PC-9 (cell line): ENCODE measurements at regions not wholly inside any gene's neighbourhood (a gene's known extent, or its start where the extent isn't known, plus 50 kb on each side); places are given as distances from the start of the nearest gene placed in this dataset.

ENCODE experiments used
- BruUV-seq: library from RNA; stranded (reverse); fragments of 400-500 nt; replicated peaks from 2 replicates; lab custom pipeline; 2021; lab: Mats Ljungman, UMichigan
- CTCF ChIA-PET: fragments of 300-600 bp; sonication (Branson Sonifier 250); formaldehyde crosslinking; loops from one replicate; lab custom pipeline; 2022; ENCODE audit warnings: antibody characterized with exemption; lab: Charles Lee
- POLR2A ChIA-PET: fragments of 300-600 bp; sonication (Branson Sonifier 250); formaldehyde crosslinking; loops from one replicate; lab custom pipeline; 2022; ENCODE audit warnings: antibody characterized with exemption; ENCODE audit not compliant: unreplicated experiment; lab: Charles Lee
- DNase-seq, 2 experiments: peaks; one replicate each; pipeline versions ENCODE4 v3.0.0 to v3.0.0-alpha.2; 2015 to 2022; ENCODE audit warnings: mixed read lengths in 1 of 2
- H2AFZ ChIP-seq: fragments of 200-600 bp; sonication (generic); 2 replicates; pipeline ENCODE4 v1.8.1; 2017; ENCODE audit warnings: antibody characterized with exemption
- H3F3A ChIP-seq: fragments of 200-600 bp; sonication (generic); 2 replicates; pipeline ENCODE4 v1.8.1; 2017; ENCODE audit warnings: antibody characterized with exemption, mild to moderate bottlenecking, low read depth; ENCODE audit not compliant: insufficient read depth
- H3K27ac ChIP-seq: fragments of 200-600 bp; sonication (generic); 2 replicates; pipeline ENCODE4 v1.6.1; 2016; ENCODE audit warnings: mixed run types
- H3K27me3 ChIP-seq: fragments of 200-600 bp; sonication (generic); 2 replicates; pipeline ENCODE4 v1.6.1; 2016; ENCODE audit warnings: low read depth, mixed run types; ENCODE audit not compliant: insufficient read depth
- H3K36me3 ChIP-seq: fragments of 200-600 bp; sonication (generic); 2 replicates; pipeline ENCODE4 v1.6.1; 2016; ENCODE audit warnings: low read depth, mixed run types
- H3K4me1 ChIP-seq: fragments of 200-600 bp; sonication (generic); replicated peaks from 2 replicates; pipeline ENCODE4 v1.6.1; 2016; ENCODE audit warnings: mixed run types; ENCODE audit not compliant: insufficient read depth
- H3K4me2 ChIP-seq: fragments of 200-600 bp; sonication (generic); 2 replicates; pipeline ENCODE4 v1.6.1; 2017; ENCODE audit warnings: mixed run types
- H3K4me3 ChIP-seq: fragments of 200-600 bp; sonication (generic); 2 replicates; pipeline ENCODE4 v1.6.1; 2016; ENCODE audit warnings: mixed run types
- H3K79me2 ChIP-seq: fragments of 200-600 bp; sonication (generic); 2 replicates; pipeline ENCODE4 v1.6.1; 2017; ENCODE audit warnings: low read depth, mixed run types
- H3K9me2 ChIP-seq: fragments of 200-600 bp; sonication (generic); 2 replicates; pipeline ENCODE4 v1.8.1; 2017; ENCODE audit warnings: mild to moderate bottlenecking; ENCODE audit not compliant: insufficient read depth
- H3K9me3 ChIP-seq: fragments of 200-600 bp; sonication (generic); 2 replicates; pipeline ENCODE4 v1.8.1; 2016; ENCODE audit warnings: low read depth; ENCODE audit not compliant: insufficient read depth
- H4K20me1 ChIP-seq: fragments of 200-600 bp; sonication (generic); 2 replicates; pipeline ENCODE4 v1.8.1; 2017; ENCODE audit not compliant: insufficient read depth
- EZH2 ChIP-seq: fragments of 200-600 bp; sonication (generic); IDR thresholded peaks from 2 replicates; pipeline ENCODE4 v1.8.0; 2017; ENCODE audit warnings: antibody characterized with exemption, low read depth
- intact Hi-C: fragments of 100-400 bp; cut with micrococcal nuclease; formaldehyde crosslinking; loops from one replicate; pipeline ENCODE4 v1.10.0; 2022; ENCODE audit not compliant: unreplicated experiment
- TF ChIP-seq, protein P1 (sequence below): fragments of 200-600 bp; sonication (generic); conservative IDR thresholded peaks from 2 replicates; pipeline ENCODE4 v1.6.1; 2017; ENCODE audit warnings: mixed run types, antibody characterized with exemption, mild to moderate bottlenecking, moderate library complexity

DNA sequence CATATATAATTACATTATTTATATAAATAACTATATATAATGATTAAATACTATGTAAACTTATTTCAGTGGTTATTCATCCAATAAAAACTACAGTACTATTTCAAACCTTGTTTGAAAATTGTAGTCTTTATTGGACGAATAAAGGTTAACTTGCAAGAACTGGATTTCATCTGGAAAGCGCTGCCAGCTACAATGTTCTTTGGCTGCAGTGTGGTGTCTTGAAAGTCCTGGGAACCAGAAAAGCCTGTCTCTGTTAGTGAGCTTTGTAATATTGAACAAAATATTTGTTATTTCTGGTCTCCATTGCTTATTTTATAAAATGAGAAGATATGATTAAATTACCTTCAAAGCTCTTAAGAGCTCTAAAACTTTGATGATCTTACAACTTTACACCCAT is 763.6 kb downstream of the ADGRL2 start:
- no peaks in the 10 kb centered on the region for H3K27me3 ChIP-seq
- no TSS peak for BruUV-seq
- 0 out of 2 replicates have a peak, but pooled peaks cover 3% of the 10 kb centered on the region for H3K9me2 ChIP-seq
- DNase-seq, result no peak
- no peaks in the 10 kb centered on the region for H3F3A ChIP-seq
- H3K9me3 ChIP-seq, result no peaks in the 10 kb centered on the region
- H3K27ac ChIP-seq, result no peak overlapping the region
- H3K36me3 ChIP-seq, result no peaks in the 10 kb centered on the region
- no peaks in the 10 kb centered on the region for H3K79me2 ChIP-seq
- no peak overlapping the region for H2AFZ ChIP-seq
- CTCF ChIA-PET, result interaction anchor here (0.6 kb wide), 1 partner anchor 1162 kb away, joined by 3 read pairs; no protein-coding TSS in a partner anchor
- 0 out of 2 replicates have a peak, but pooled peaks cover 5% of the 10 kb centered on the region for H3K4me1 ChIP-seq
- TF ChIP-seq, protein P1, sequence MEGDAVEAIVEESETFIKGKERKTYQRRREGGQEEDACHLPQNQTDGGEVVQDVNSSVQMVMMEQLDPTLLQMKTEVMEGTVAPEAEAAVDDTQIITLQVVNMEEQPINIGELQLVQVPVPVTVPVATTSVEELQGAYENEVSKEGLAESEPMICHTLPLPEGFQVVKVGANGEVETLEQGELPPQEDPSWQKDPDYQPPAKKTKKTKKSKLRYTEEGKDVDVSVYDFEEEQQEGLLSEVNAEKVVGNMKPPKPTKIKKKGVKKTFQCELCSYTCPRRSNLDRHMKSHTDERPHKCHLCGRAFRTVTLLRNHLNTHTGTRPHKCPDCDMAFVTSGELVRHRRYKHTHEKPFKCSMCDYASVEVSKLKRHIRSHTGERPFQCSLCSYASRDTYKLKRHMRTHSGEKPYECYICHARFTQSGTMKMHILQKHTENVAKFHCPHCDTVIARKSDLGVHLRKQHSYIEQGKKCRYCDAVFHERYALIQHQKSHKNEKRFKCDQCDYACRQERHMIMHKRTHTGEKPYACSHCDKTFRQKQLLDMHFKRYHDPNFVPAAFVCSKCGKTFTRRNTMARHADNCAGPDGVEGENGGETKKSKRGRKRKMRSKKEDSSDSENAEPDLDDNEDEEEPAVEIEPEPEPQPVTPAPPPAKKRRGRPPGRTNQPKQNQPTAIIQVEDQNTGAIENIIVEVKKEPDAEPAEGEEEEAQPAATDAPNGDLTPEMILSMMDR, result no peak
- TF ChIP-seq EZH2, result no peak
- H3K4me2 ChIP-seq, result no peak overlapping the region
- POLR2A ChIA-PET, result no interaction called here
- no peak overlapping the region for H3K4me3 ChIP-seq
- H4K20me1 ChIP-seq, result no peaks in the 10 kb centered on the region
- intact Hi-C loops, result no loop called here

DNA sequence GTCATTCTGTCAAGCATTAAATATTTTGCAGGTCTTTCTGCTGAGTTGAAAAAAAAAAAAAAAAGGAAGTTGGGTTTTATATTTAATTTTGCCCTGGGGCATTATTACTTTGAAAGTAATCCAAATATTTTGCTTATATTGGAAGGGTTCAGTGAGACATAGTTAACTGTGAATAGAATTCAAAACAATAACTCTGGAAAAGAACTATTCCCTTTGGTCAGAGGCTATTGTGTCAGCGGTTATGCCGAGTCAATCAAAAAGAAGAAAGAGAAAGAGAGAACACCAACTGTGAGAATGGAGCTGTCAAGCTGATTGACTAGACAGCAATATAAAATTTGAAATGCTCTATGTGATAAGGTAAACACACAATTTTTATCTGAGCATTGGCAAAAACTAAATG is 761.7 kb downstream of the ADGRL2 start:
- H3K4me2 ChIP-seq, result no peak overlapping the region
- BruUV-seq, result no TSS peak
- 0 out of 2 replicates have a peak, but pooled peaks cover 5% of the 10 kb centered on the region for H3K4me1 ChIP-seq
- DNase-seq, result no peak
- no peak overlapping the region for H3K4me3 ChIP-seq
- no peaks in the 10 kb centered on the region for H4K20me1 ChIP-seq
- ChIA-PET POLR2A (no interaction called here), CTCF (no interaction called here)
- no peaks in the 10 kb centered on the region for H3K27me3 ChIP-seq
- H3F3A ChIP-seq, result no peaks in the 10 kb centered on the region
- H3K27ac ChIP-seq, result no peak overlapping the region
- TF ChIP-seq, protein P1, result no peak
- TF ChIP-seq EZH2, result no peak
- intact Hi-C loops, result no loop called here
- H3K36me3 ChIP-seq, result no peaks in the 10 kb centered on the region
- no peaks in the 10 kb centered on the region for H3K79me2 ChIP-seq
- H3K9me3 ChIP-seq, result no peaks in the 10 kb centered on the region
- no peak overlapping the region for H2AFZ ChIP-seq
- H3K9me2 ChIP-seq, result 0 out of 2 replicates have a peak, but pooled peaks cover 3% of the 10 kb centered on the region

DNA sequence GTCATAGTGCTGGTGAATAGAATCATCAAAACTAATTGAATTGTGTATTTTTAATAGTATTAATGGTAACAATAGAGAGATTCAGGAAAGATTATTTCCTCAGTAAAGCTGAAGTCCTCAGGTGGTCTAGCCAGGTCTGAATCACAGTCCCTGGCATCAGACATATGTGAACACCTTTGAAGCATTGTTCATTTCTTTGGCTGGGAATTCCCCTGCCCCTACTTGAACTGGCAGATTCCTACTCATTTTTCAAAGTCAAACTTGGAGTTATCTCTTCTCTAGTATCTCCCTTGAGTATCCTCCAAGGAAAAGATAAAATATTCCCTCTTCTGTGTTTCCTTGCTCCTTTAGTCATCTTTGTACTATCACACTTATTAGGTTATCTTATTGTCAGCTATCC is 759.8 kb downstream of the ADGRL2 start:
- H3K9me2 ChIP-seq, result 0 out of 2 replicates have a peak, but pooled peaks cover 3% of the 10 kb centered on the region
- H2AFZ ChIP-seq, result no peak overlapping the region
- H3K79me2 ChIP-seq, result no peaks in the 10 kb centered on the region
- ChIA-PET POLR2A (interaction anchor here (0.7 kb wide), 1 partner anchor 1465 kb away, joined by 7 read pairs; no protein-coding TSS in a partner anchor), CTCF (no interaction called here)
- no TSS peak for BruUV-seq
- no peaks in the 10 kb centered on the region for H3K36me3 ChIP-seq
- no peak overlapping the region for H3K4me3 ChIP-seq
- H3K27ac ChIP-seq, result no peak overlapping the region
- H3F3A ChIP-seq, result no peaks in the 10 kb centered on the region
- H4K20me1 ChIP-seq, result no peaks in the 10 kb centered on the region
- no peak overlapping the region for H3K4me2 ChIP-seq
- no peaks in the 10 kb centered on the region for H3K9me3 ChIP-seq
- no peak for TF ChIP-seq EZH2
- TF ChIP-seq, protein P1, result no peak
- intact Hi-C loops, result no loop called here
- no peak for DNase-seq
- H3K27me3 ChIP-seq, result no peaks in the 10 kb centered on the region
- 0 out of 2 replicates have a peak, but pooled peaks cover 5% of the 10 kb centered on the region for H3K4me1 ChIP-seq
